ENCODE measurements at regions not wholly inside any gene's neighbourhood (a gene's known extent, or its start where the extent isn't known, plus 50 kb on each side); places are given as distances from the start of the nearest gene placed in this dataset.

GRCh38 chr11:69914286-69915150 lies 95.3 kb upstream of the FGF3 start:
- in situ Hi-C loops (cut with MboI; ENCODE audit: low sequenced_read_pairs) = loop anchor here (10.0 to 25.0 kb wide), 2 partner anchors 280 to 523 kb away; no protein-coding TSS in a partner anchor

GRCh38 chr11:69915151-69915500 lies 95.9 kb upstream of the FGF3 start:
- in situ Hi-C loops (cut with MboI; ENCODE audit: low sequenced_read_pairs) = loop anchor here (10.0 to 25.0 kb wide), 2 partner anchors 280 to 522 kb away; no protein-coding TSS in a partner anchor

GRCh38 chr11:69915501-69916250 lies 96.5 kb upstream of the FGF3 start:
- in situ Hi-C loops (cut with MboI; ENCODE audit: low sequenced_read_pairs) = loop anchor here (10.0 to 25.0 kb wide), 2 partner anchors 279 to 522 kb away; no protein-coding TSS in a partner anchor

- in situ Hi-C loops (cut with MboI; ENCODE audit: low sequenced_read_pairs) = loop anchor here (10.0 to 25.0 kb wide), 2 partner anchors 279 to 521 kb away; no protein-coding TSS in a partner anchor
These were observed 97.0 kb upstream of the FGF3 start for GRCh38 chr11:69916251-69916649.

GRCh38 chr11:69916806-69917387 lies 97.7 kb upstream of the FGF3 start:
- in situ Hi-C loops (cut with MboI; ENCODE audit: low sequenced_read_pairs) = loop anchor here (10.0 to 25.0 kb wide), 2 partner anchors 278 to 520 kb away; no protein-coding TSS in a partner anchor

- in situ Hi-C loops (cut with MboI; ENCODE audit: low sequenced_read_pairs) = loop anchor here (10.0 to 25.0 kb wide), 2 partner anchors 277 to 520 kb away; no protein-coding TSS in a partner anchor
These were observed 98.3 kb upstream of the FGF3 start for GRCh38 chr11:69917529-69917928.

- in situ Hi-C loops (cut with MboI; ENCODE audit: low sequenced_read_pairs) = loop anchor here (10.0 to 25.0 kb wide), 2 partner anchors 276 to 519 kb away; no protein-coding TSS in a partner anchor
These were observed 99.2 kb upstream of the FGF3 start for GRCh38 chr11:69918231-69918937.

- in situ Hi-C loops (cut with MboI; ENCODE audit: low sequenced_read_pairs) = loop anchor here (10.0 to 25.0 kb wide), 2 partner anchors 276 to 518 kb away; no protein-coding TSS in a partner anchor
These were observed 99.9 kb upstream of the FGF3 start for GRCh38 chr11:69918938-69919650.

GRCh38 chr11:69919659-69920344 lies 100.6 kb upstream of the FGF3 start:
- in situ Hi-C loops (cut with MboI; ENCODE audit: low sequenced_read_pairs) = loop anchor here (10.0 to 25.0 kb wide), 2 partner anchors 275 to 517 kb away; no protein-coding TSS in a partner anchor

GRCh38 chr11:69920345-69921127 lies 101.3 kb upstream of the FGF3 start:
- in situ Hi-C loops (cut with MboI; ENCODE audit: low sequenced_read_pairs) = loop anchor here (25.0 kb wide), 1 partner anchor 517 kb away; no protein-coding TSS in a partner anchor

- in situ Hi-C loops (cut with MboI; ENCODE audit: low sequenced_read_pairs) = loop anchor here (25.0 kb wide), 1 partner anchor 516 kb away; no protein-coding TSS in a partner anchor
These were observed 102.2 kb upstream of the FGF3 start for GRCh38 chr11:69921128-69922014.

GRCh38 chr11:69922015-69922595 lies 102.9 kb upstream of the FGF3 start:
- in situ Hi-C loops (cut with MboI; ENCODE audit: low sequenced_read_pairs) = loop anchor here (25.0 kb wide), 1 partner anchor 515 kb away; no protein-coding TSS in a partner anchor

GRCh38 chr11:69922596-69923111 lies 103.4 kb upstream of the FGF3 start:
- in situ Hi-C loops (cut with MboI; ENCODE audit: low sequenced_read_pairs) = loop anchor here (25.0 kb wide), 1 partner anchor 515 kb away; no protein-coding TSS in a partner anchor

GRCh38 chr11:69923196-69923595 lies 104.0 kb upstream of the FGF3 start:
- in situ Hi-C loops (cut with MboI; ENCODE audit: low sequenced_read_pairs) = loop anchor here (25.0 kb wide), 1 partner anchor 514 kb away; no protein-coding TSS in a partner anchor

GRCh38 chr11:69923641-69924307 lies 104.6 kb upstream of the FGF3 start:
- in situ Hi-C loops (cut with MboI; ENCODE audit: low sequenced_read_pairs) = loop anchor here (25.0 kb wide), 1 partner anchor 514 kb away; no protein-coding TSS in a partner anchor

Measured in HL-60/S4 treated with phorbol 12-myristate 13-acetate at 8.2 ng/mL for 4 days and 3 days (cell line).